Hepatocyte (in vitro differentiated cells): ENCODE measurements at regions not wholly inside any gene's neighbourhood (a gene's known extent, or its start where the extent isn't known, plus 50 kb on each side); places are given as distances from the start of the nearest gene placed in this dataset.
A peak's percentile ranks its signal among the peaks of the same experiment; 100 is the strongest.

ENCODE experiments used
- DNase-seq: peaks from one replicate; pipeline ENCODE4 v3.0.0-alpha.2; 2016; ENCODE audit warnings: low spot score
- H2AFZ ChIP-seq: fragments of 200-600 bp; sonication (generic); 2 replicates; pipeline ENCODE4 v1.6.0; 2016; ENCODE audit warnings: antibody characterized with exemption, mild to moderate bottlenecking
- H3K27ac ChIP-seq: fragments of 200-600 bp; sonication (generic); 2 replicates; pipeline ENCODE4 v1.5.1; 2016; ENCODE audit warnings: mild to moderate bottlenecking
- H3K27me3 ChIP-seq: fragments of 200-600 bp; sonication (generic); 2 replicates; pipeline ENCODE4 v1.6.1; 2016
- H3K36me3 ChIP-seq: fragments of 200-600 bp; sonication (generic); replicated peaks from 2 replicates; pipeline ENCODE4 v1.5.1; 2016; ENCODE audit warnings: low read depth; ENCODE audit not compliant: insufficient read depth
- H3K4me1 ChIP-seq: fragments of 200-600 bp; sonication (generic); 2 replicates; pipeline ENCODE4 v1.5.1; 2016; ENCODE audit warnings: mild to moderate bottlenecking, moderate library complexity; ENCODE audit not compliant: insufficient read depth
- H3K4me2 ChIP-seq: fragments of 200-600 bp; sonication (generic); 2 replicates; pipeline ENCODE4 v1.6.0; 2016
- H3K4me3 ChIP-seq: fragments of 200-600 bp; sonication (generic); 2 replicates; pipeline ENCODE4 v1.5.1; 2016; ENCODE audit warnings: mild to moderate bottlenecking
- H3K79me2 ChIP-seq: fragments of 200-600 bp; sonication (generic); 2 replicates; pipeline ENCODE4 v1.6.0; 2017; ENCODE audit warnings: mild to moderate bottlenecking
- H3K9me2 ChIP-seq: fragments of 200-600 bp; sonication (generic); replicated peaks from 2 replicates; pipeline ENCODE4 v1.6.0; 2017; ENCODE audit warnings: mild to moderate bottlenecking; ENCODE audit not compliant: insufficient read depth
- H3K9me3 ChIP-seq: fragments of 200-600 bp; sonication (generic); 2 replicates; pipeline ENCODE4 v1.5.1; 2016; ENCODE audit warnings: low read depth, mild to moderate bottlenecking
- H4K20me1 ChIP-seq: fragments of 200-600 bp; sonication (generic); 2 replicates; pipeline ENCODE4 v1.6.0; 2016; ENCODE audit warnings: mild to moderate bottlenecking; ENCODE audit not compliant: insufficient read depth, poor library complexity, severe bottlenecking
- CTCF ChIP-seq: fragments of 200-600 bp; sonication (generic); IDR thresholded peaks from 2 replicates; pipeline ENCODE4 v1.5.1; 2016; ENCODE audit warnings: antibody characterized with exemption, mild to moderate bottlenecking; ENCODE audit not compliant: poor library complexity
- EZH2 ChIP-seq: fragments of 200-600 bp; sonication (generic); IDR thresholded peaks from 2 replicates; pipeline ENCODE4 v1.6.1; 2016; ENCODE audit warnings: antibody characterized with exemption, mild to moderate bottlenecking, borderline replicate concordance
- EZH2phosphoT487 ChIP-seq: fragments of 200-600 bp; sonication (generic); IDR thresholded peaks from one replicate; pipeline ENCODE4 v1.6.1; 2018; ENCODE audit warnings: antibody characterized with exemption, mild to moderate bottlenecking, low read depth, moderate library complexity; ENCODE audit not compliant: unreplicated experiment, severe bottlenecking
- WGBS: methylation state at CpG from one replicate; pipeline ENCODE4 v1.1.6; 2016; ENCODE audit warnings: low lambda C conversion rate; ENCODE audit errors: missing lambda C conversion rate; 5-methylcytosine and 5-hydroxymethylcytosine counted together

- H3K4me2 ChIP-seq: no peak overlapping the region
- WGBS: 24% methylated on average over 4 of the region's 4 CpGs
- H3K4me1 ChIP-seq: peaks cover 4% of the 10 kb centered on the region
- H2AFZ ChIP-seq: no peak overlapping the region
- no peak for TF ChIP-seq EZH2
- peak; percentile 45 for TF ChIP-seq CTCF
- TF ChIP-seq EZH2phosphoT487: no peak
- H3K27ac ChIP-seq: peak overlapping the region; percentile 13
- no peaks in the 10 kb centered on the region for H3K36me3 ChIP-seq
- no peaks in the 10 kb centered on the region for H4K20me1 ChIP-seq
- H3K9me2 ChIP-seq: no peaks in the 10 kb centered on the region
- no peaks in the 10 kb centered on the region for H3K27me3 ChIP-seq
- H3K9me3 ChIP-seq: no peaks in the 10 kb centered on the region
- DNase-seq: peak; percentile 63
- H3K4me3 ChIP-seq: no peak overlapping the region
- H3K79me2 ChIP-seq: no peaks in the 10 kb centered on the region
Observed at GRCh38 chr6:79431537-79431933, 105.7 kb downstream of the LCA5 start.

- DNase-seq: no peak
- H3K27ac ChIP-seq: no peak overlapping the region
- H2AFZ ChIP-seq: no peak overlapping the region
- peaks cover 4% of the 10 kb centered on the region for H3K4me1 ChIP-seq
- H3K79me2 ChIP-seq: no peaks in the 10 kb centered on the region
- no peaks in the 10 kb centered on the region for H3K27me3 ChIP-seq
- H3K4me2 ChIP-seq: no peak overlapping the region
- H3K36me3 ChIP-seq: no peaks in the 10 kb centered on the region
- H3K4me3 ChIP-seq: no peak overlapping the region
- no peak for TF ChIP-seq EZH2
- TF ChIP-seq EZH2phosphoT487: no peak
- no peak for TF ChIP-seq CTCF
- no peaks in the 10 kb centered on the region for H4K20me1 ChIP-seq
- H3K9me3 ChIP-seq: no peaks in the 10 kb centered on the region
- 94% methylated on average over 13 of the region's 13 CpGs for WGBS
- H3K9me2 ChIP-seq: no peaks in the 10 kb centered on the region
Observed at GRCh38 chr6:79430913-79431536, 106.2 kb downstream of the LCA5 start.

GRCh38 chr6:79427721-79428120 lies 109.5 kb downstream of the LCA5 start:
- Histone ChIP-seq H3K27me3 (no peaks in the 10 kb centered on the region), H3K27ac (no peak overlapping the region), H3K4me3 (no peak overlapping the region), H3K9me2 (no peaks in the 10 kb centered on the region), H4K20me1 (no peaks in the 10 kb centered on the region), H3K36me3 (no peaks in the 10 kb centered on the region), H3K79me2 (no peaks in the 10 kb centered on the region), H3K4me2 (no peak overlapping the region), H3K4me1 (peaks cover 4% of the 10 kb centered on the region), H2AFZ (no peak overlapping the region), H3K9me3 (no peaks in the 10 kb centered on the region)
- DNase-seq: no peak
- TF ChIP-seq EZH2 (no peak), EZH2phosphoT487 (no peak), CTCF (no peak)
- WGBS: 88% methylated on average over 2 of the region's 2 CpGs
